ENCODE measurements at regions not wholly inside any gene's neighbourhood (a gene's known extent, or its start where the extent isn't known, plus 50 kb on each side); places are given as distances from the start of the nearest gene placed in this dataset.
"Not testable (repeated sequence)": the region's sequence is repeated elsewhere in the genome, so short reads cannot be mapped to it uniquely, and the experiment has no call there.

GRCh38 chr21:5240521-5240920 lies 5280.9 kb upstream of the TPTE start:
- H3K36me3 Mint-ChIP-seq (ENCODE audit: low read depth); H3K4me3 Mint-ChIP-seq; H3K27ac Mint-ChIP-seq; DNase-seq (ENCODE audit: low spot score); intact Hi-C loops (cut with micrococcal nuclease); H3K4me1 Mint-ChIP-seq (ENCODE audit: low read depth); H3K27me3 Mint-ChIP-seq (ENCODE audit: insufficient read depth): not testable (repeated sequence)
- H3K9me3 Mint-ChIP-seq, result peaks cover 75% of the 10 kb centered on the region

GRCh38 chr21:5242732-5243131 lies 5278.7 kb upstream of the TPTE start:
- H3K4me1 Mint-ChIP-seq (ENCODE audit: low read depth); DNase-seq (ENCODE audit: low spot score); intact Hi-C loops (cut with micrococcal nuclease); H3K36me3 Mint-ChIP-seq (ENCODE audit: low read depth); H3K27ac Mint-ChIP-seq; H3K4me3 Mint-ChIP-seq; H3K27me3 Mint-ChIP-seq (ENCODE audit: insufficient read depth): not testable (repeated sequence)
- H3K9me3 Mint-ChIP-seq, result peaks cover 74% of the 10 kb centered on the region

- intact Hi-C loops (cut with micrococcal nuclease); H3K4me3 Mint-ChIP-seq; H3K27me3 Mint-ChIP-seq (ENCODE audit: insufficient read depth); DNase-seq (ENCODE audit: low spot score); H3K36me3 Mint-ChIP-seq (ENCODE audit: low read depth); H3K4me1 Mint-ChIP-seq (ENCODE audit: low read depth); H3K27ac Mint-ChIP-seq: not testable (repeated sequence)
- H3K9me3 Mint-ChIP-seq, result peaks cover 75% of the 10 kb centered on the region
Measured at GRCh38 chr21:5243257-5243656, 5278.1 kb upstream of the TPTE start.

- intact Hi-C loops (cut with micrococcal nuclease); H3K36me3 Mint-ChIP-seq (ENCODE audit: low read depth); H3K27ac Mint-ChIP-seq; H3K4me1 Mint-ChIP-seq (ENCODE audit: low read depth); H3K27me3 Mint-ChIP-seq (ENCODE audit: insufficient read depth); H3K4me3 Mint-ChIP-seq; DNase-seq (ENCODE audit: low spot score): not testable (repeated sequence)
- peaks cover 78% of the 10 kb centered on the region for H3K9me3 Mint-ChIP-seq
Measured at GRCh38 chr21:5243715-5244375, 5277.5 kb upstream of the TPTE start.

GRCh38 chr21:5244376-5244718 lies 5277.0 kb upstream of the TPTE start:
- H3K27me3 Mint-ChIP-seq (ENCODE audit: insufficient read depth); H3K4me1 Mint-ChIP-seq (ENCODE audit: low read depth); DNase-seq (ENCODE audit: low spot score); H3K4me3 Mint-ChIP-seq; H3K27ac Mint-ChIP-seq; intact Hi-C loops (cut with micrococcal nuclease); H3K36me3 Mint-ChIP-seq (ENCODE audit: low read depth): not testable (repeated sequence)
- H3K9me3 Mint-ChIP-seq, result peaks cover 82% of the 10 kb centered on the region

- H3K4me1 Mint-ChIP-seq (ENCODE audit: low read depth); H3K27me3 Mint-ChIP-seq (ENCODE audit: insufficient read depth); intact Hi-C loops (cut with micrococcal nuclease); H3K27ac Mint-ChIP-seq; H3K36me3 Mint-ChIP-seq (ENCODE audit: low read depth); H3K4me3 Mint-ChIP-seq; DNase-seq (ENCODE audit: low spot score): not testable (repeated sequence)
- H3K9me3 Mint-ChIP-seq, result peaks cover 81% of the 10 kb centered on the region
Measured at GRCh38 chr21:5244954-5245353, 5276.4 kb upstream of the TPTE start.

- DNase-seq (ENCODE audit: low spot score); H3K4me1 Mint-ChIP-seq (ENCODE audit: low read depth); H3K27ac Mint-ChIP-seq; H3K4me3 Mint-ChIP-seq; intact Hi-C loops (cut with micrococcal nuclease); H3K36me3 Mint-ChIP-seq (ENCODE audit: low read depth); H3K27me3 Mint-ChIP-seq (ENCODE audit: insufficient read depth): not testable (repeated sequence)
- peaks cover 83% of the 10 kb centered on the region for H3K9me3 Mint-ChIP-seq
Measured at GRCh38 chr21:5246416-5246815, 5275.0 kb upstream of the TPTE start.

- DNase-seq (ENCODE audit: low spot score); H3K27me3 Mint-ChIP-seq (ENCODE audit: insufficient read depth); intact Hi-C loops (cut with micrococcal nuclease); H3K4me1 Mint-ChIP-seq (ENCODE audit: low read depth); H3K4me3 Mint-ChIP-seq; H3K27ac Mint-ChIP-seq; H3K36me3 Mint-ChIP-seq (ENCODE audit: low read depth): not testable (repeated sequence)
- peaks cover 82% of the 10 kb centered on the region for H3K9me3 Mint-ChIP-seq
Measured at GRCh38 chr21:5247399-5247798, 5274.0 kb upstream of the TPTE start.

- H3K4me3 Mint-ChIP-seq; intact Hi-C loops (cut with micrococcal nuclease); H3K36me3 Mint-ChIP-seq (ENCODE audit: low read depth); H3K4me1 Mint-ChIP-seq (ENCODE audit: low read depth); DNase-seq (ENCODE audit: low spot score); H3K27me3 Mint-ChIP-seq (ENCODE audit: insufficient read depth); H3K27ac Mint-ChIP-seq: not testable (repeated sequence)
- peaks cover 70% of the 10 kb centered on the region for H3K9me3 Mint-ChIP-seq
Measured at GRCh38 chr21:5250128-5250527, 5271.3 kb upstream of the TPTE start.

- H3K4me3 Mint-ChIP-seq; H3K36me3 Mint-ChIP-seq (ENCODE audit: low read depth); intact Hi-C loops (cut with micrococcal nuclease); DNase-seq (ENCODE audit: low spot score); H3K27me3 Mint-ChIP-seq (ENCODE audit: insufficient read depth); H3K4me1 Mint-ChIP-seq (ENCODE audit: low read depth); H3K27ac Mint-ChIP-seq: not testable (repeated sequence)
- H3K9me3 Mint-ChIP-seq, result peaks cover 64% of the 10 kb centered on the region
Measured at GRCh38 chr21:5251162-5251561, 5270.2 kb upstream of the TPTE start.

- H3K27ac Mint-ChIP-seq; intact Hi-C loops (cut with micrococcal nuclease); H3K4me3 Mint-ChIP-seq; DNase-seq (ENCODE audit: low spot score); H3K4me1 Mint-ChIP-seq (ENCODE audit: low read depth); H3K36me3 Mint-ChIP-seq (ENCODE audit: low read depth); H3K27me3 Mint-ChIP-seq (ENCODE audit: insufficient read depth): not testable (repeated sequence)
- H3K9me3 Mint-ChIP-seq, result peaks cover 58% of the 10 kb centered on the region
Measured at GRCh38 chr21:5251866-5252265, 5269.5 kb upstream of the TPTE start.

Data from activated T-helper 1 cell treated with anti-CD3 and anti-CD28 coated beads, Interleukin-12 subunit alpha, Interleukin-12 subunit beta, Interleukin-2, Interleukin-4 antibody, amounts not matched to agents 30 ng/mL and 10 ng/mL and 1 ng/mL, durations not matched to agents 14 hours and 24 hours and 36 hours (primary cell).